BJ (cell line): ENCODE measurements at regions not wholly inside any gene's neighbourhood (a gene's known extent, or its start where the extent isn't known, plus 50 kb on each side); places are given as distances from the start of the nearest gene placed in this dataset.
"Not testable (repeated sequence)": the region's sequence is repeated elsewhere in the genome, so short reads cannot be mapped to it uniquely, and the experiment has no call there.

ENCODE experiments used
- CTCF ChIA-PET: fragments of 350-600 bp; formaldehyde crosslinking; extraction: SDS; loops from one replicate; lab custom pipeline; 2021; ENCODE audit warnings: antibody characterized with exemption, inconsistent platforms; lab: Yijun Ruan, JAX
- POLR2A ChIA-PET: fragments of 300-600 bp; sonication (Branson Sonifier 250); formaldehyde crosslinking; extraction: SDS; loops from one replicate; lab custom pipeline; 2021; ENCODE audit warnings: antibody characterized with exemption; lab: Charles Lee
- DNase-seq: peaks from one replicate; pipeline ENCODE4 v3.0.0-alpha.2; 2011; ENCODE audit warnings: low read depth
- H3K27me3 ChIP-seq: 2 replicates; pipeline ENCODE4 v1.6.0; 2011; ENCODE audit warnings: low read length; ENCODE audit not compliant: control insufficient read depth, insufficient read depth
- H3K36me3 ChIP-seq: 2 replicates; pipeline ENCODE4 v1.5.1; 2011; ENCODE audit warnings: low read length; ENCODE audit not compliant: control insufficient read depth, insufficient read depth
- H3K4me3 ChIP-seq: 2 replicates; pipeline ENCODE4 v1.5.1; 2011; ENCODE audit warnings: low read depth, mild to moderate bottlenecking, control low read depth, low read length
- TF ChIP-seq, protein P1 (sequence below): IDR thresholded peaks from 2 replicates; pipeline ENCODE4 v1.5.1; 2011; ENCODE audit warnings: low read depth, mild to moderate bottlenecking, control low read depth, inconsistent platforms, low read length, moderate library complexity; ENCODE audit not compliant: insufficient read depth

- H3K36me3 ChIP-seq = no peaks in the 10 kb centered on the region
- ChIA-PET CTCF (no interaction called here), POLR2A (no interaction called here)
- TF ChIP-seq, protein P1, sequence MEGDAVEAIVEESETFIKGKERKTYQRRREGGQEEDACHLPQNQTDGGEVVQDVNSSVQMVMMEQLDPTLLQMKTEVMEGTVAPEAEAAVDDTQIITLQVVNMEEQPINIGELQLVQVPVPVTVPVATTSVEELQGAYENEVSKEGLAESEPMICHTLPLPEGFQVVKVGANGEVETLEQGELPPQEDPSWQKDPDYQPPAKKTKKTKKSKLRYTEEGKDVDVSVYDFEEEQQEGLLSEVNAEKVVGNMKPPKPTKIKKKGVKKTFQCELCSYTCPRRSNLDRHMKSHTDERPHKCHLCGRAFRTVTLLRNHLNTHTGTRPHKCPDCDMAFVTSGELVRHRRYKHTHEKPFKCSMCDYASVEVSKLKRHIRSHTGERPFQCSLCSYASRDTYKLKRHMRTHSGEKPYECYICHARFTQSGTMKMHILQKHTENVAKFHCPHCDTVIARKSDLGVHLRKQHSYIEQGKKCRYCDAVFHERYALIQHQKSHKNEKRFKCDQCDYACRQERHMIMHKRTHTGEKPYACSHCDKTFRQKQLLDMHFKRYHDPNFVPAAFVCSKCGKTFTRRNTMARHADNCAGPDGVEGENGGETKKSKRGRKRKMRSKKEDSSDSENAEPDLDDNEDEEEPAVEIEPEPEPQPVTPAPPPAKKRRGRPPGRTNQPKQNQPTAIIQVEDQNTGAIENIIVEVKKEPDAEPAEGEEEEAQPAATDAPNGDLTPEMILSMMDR = no peak
- H3K4me3 ChIP-seq = no peak overlapping the region
- H3K27me3 ChIP-seq = no peaks in the 10 kb centered on the region
- DNase-seq = no peak
Measured at GRCh38 chr16:29154088-29154487, 169.2 kb downstream of the LAT start.

DNA sequence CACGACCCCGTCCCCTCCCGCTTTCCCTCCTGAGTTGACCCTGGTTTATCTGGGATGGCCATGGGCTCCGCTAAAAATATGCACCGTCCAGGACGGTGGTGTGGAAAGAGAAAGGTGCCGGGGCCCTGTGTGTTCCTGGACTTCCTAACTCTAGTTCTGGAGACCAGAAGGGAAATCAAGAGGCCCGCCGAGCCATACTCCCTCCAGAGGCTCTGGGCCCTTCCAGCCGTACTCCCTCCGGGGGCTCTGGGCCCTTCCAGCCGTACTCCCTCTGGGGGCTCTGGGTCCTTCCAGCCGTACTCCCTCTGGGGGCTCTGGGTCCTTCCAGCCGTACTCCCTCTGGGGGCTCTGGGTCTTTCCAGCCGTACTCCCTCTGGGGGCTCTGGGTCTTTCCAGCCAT, 168.5 kb downstream of the LAT start:
- DNase-seq, POLR2A ChIA-PET: not testable (repeated sequence)

DNA sequence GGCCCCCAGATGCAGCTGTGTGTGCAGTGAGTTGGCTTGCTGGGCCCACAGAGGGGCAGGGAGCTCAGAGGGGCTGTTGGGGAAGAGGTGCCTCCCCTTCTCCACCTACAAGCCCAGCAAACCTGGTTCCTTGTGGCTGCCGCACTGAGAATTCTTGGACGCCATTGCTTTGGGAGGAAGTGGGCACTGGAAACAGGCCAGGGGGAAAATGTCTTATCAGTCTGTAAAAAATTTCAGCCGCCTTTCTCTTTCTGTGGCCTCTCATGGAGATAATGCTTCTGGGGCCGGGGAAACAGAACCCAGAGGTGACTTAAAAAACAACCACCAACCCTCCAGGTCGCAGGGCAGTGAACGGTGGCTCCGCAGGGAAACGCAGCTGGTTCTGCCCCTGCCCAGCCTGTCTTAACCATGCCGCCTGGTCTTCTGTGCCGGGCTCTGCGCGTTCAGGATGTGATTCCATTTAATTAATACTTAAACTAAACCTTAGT, 167.7 kb downstream of the LAT start:
- H3K27me3 ChIP-seq, H3K36me3 ChIP-seq, H3K4me3 ChIP-seq, CTCF ChIA-PET, POLR2A ChIA-PET, DNase-seq: not testable (repeated sequence)

More for the DNA sequence above, 168.5 kb downstream of the LAT start:
- CTCF ChIA-PET, H3K36me3 ChIP-seq, H3K4me3 ChIP-seq, H3K27me3 ChIP-seq: not testable (repeated sequence)

DNA sequence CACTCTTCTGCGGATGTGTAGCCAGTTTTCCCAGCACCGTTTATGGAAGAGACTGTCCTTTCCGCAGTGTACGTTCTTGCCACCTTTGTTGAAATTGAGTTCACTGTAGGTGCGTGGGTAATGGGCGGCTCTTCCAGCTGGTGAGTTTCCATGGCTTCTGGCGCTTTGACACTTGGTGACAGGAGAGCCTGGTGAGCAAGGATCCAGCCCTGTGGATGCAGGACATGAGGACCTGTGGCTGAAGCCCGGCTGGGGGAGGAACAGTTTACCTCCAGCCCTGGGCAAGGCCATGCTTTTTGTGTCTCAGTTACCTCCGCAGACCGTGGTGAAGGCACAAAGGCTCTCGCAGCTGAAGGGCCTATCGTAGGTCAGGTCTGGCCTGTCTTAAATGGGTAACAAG, 166.5 kb downstream of the LAT start:
- Histone ChIP-seq H3K36me3 (no peaks in the 10 kb centered on the region), H3K4me3 (no peak overlapping the region), H3K27me3 (no peaks in the 10 kb centered on the region)
- POLR2A ChIA-PET = no interaction called here
- CTCF ChIA-PET = no interaction called here
- no peak for DNase-seq
- TF ChIP-seq, protein P1 = no peak

DNA sequence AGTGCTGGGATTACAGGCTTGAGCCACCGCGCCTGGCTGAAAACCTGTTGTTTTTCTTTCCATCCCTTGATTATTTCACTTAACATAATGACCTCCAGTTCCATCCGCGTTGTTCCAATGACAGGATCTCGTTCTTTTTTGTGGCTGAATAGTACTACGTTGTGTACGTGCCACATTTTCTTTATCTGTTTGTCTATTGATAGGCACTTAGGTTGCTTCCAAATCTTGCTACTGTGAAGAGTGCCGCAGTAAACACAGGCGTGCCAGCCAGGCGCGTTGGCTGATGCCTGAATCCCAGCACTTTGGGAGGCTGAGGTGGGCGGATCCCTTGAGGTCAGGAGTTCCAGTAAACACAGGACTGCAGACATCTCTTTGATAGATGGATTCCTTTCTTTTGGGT, 165.1 kb downstream of the LAT start:
- H3K4me3 ChIP-seq, CTCF ChIA-PET, H3K36me3 ChIP-seq, DNase-seq, H3K27me3 ChIP-seq: not testable (repeated sequence)
- POLR2A ChIA-PET = interaction anchor here (0.6 kb wide), 1 partner anchor 273 kb away, joined by 13 read pairs; no protein-coding TSS in a partner anchor

DNA sequence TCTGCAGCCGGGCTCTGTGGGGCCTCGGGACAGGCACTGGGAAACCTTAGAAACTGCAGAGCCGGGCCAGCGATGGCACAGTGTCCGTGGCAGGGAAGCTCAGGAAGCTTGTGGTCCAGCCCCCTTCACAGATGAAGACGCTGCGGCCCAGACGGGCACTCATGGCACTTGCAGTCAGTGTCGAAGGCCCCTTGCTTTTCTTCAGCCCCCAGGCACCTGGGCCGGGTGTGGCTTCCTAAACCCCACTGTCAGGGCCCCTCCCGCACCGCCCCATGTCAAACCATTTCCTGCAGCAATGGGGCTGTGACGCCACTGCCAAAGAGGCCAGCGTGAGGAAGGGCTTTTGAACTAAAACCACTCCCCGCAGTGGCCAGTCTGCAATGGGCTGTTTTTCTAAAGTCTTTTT, 164.0 kb downstream of the LAT start:
- Histone ChIP-seq H3K27me3 (no peaks in the 10 kb centered on the region), H3K36me3 (no peaks in the 10 kb centered on the region), H3K4me3 (no peak overlapping the region)
- no peak for DNase-seq
- POLR2A ChIA-PET = no interaction called here
- TF ChIP-seq, protein P1 = no peak
- CTCF ChIA-PET = interaction anchor here (1.0 kb wide), 1 partner anchor 14 kb away, joined by 3 read pairs; no protein-coding TSS in a partner anchor

- POLR2A ChIA-PET = no interaction called here
- no peak for DNase-seq
- CTCF ChIA-PET = interaction anchor here (1.0 kb wide), 1 partner anchor 13 kb away, joined by 3 read pairs; no protein-coding TSS in a partner anchor
Measured at GRCh38 chr16:29148131-29148691, 163.4 kb downstream of the LAT start.

DNA sequence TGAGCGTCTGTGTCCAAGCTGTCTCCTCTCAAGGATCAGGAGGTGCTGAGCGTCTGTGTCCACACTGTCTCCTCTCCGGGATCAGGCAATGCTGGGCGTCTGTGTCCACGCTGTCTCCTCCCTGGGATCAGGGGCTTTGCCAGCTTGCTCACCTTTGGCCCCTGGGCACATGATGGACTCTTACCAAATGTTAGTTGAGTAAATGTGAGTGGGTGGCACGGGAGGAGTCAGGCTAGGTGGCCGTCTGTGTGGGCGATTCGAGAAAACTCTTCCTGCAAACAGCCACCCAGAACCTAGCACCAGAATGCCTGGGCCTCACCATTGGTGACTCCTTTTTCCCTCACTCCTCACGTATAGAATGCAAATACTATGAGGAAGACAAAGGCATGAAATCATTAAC, 162.9 kb downstream of the LAT start:
- CTCF ChIA-PET = interaction anchor here (1.0 kb wide), 1 partner anchor 13 kb away, joined by 3 read pairs; no protein-coding TSS in a partner anchor
- H3K36me3 ChIP-seq, DNase-seq, POLR2A ChIA-PET, H3K27me3 ChIP-seq, H3K4me3 ChIP-seq: not testable (repeated sequence)

More at GRCh38 chr16:29148131-29148691, 163.4 kb downstream of the LAT start:
- Histone ChIP-seq H3K4me3 (no peak overlapping the region), H3K27me3 (no peaks in the 10 kb centered on the region), H3K36me3 (no peaks in the 10 kb centered on the region)
- TF ChIP-seq, protein P1 = no peak
